ENCODE measurements at regions not wholly inside any gene's neighbourhood (a gene's known extent, or its start where the extent isn't known, plus 50 kb on each side); places are given as distances from the start of the nearest gene placed in this dataset.

- no peak for DNase-seq (ENCODE audit: extremely low read depth in 1 of 11, low read depth in 9 of 11, low spot score in 4 of 11)
Measured at GRCh38 chr18:24559526-24559925, 99.1 kb downstream of the HRH4 start.

DNA sequence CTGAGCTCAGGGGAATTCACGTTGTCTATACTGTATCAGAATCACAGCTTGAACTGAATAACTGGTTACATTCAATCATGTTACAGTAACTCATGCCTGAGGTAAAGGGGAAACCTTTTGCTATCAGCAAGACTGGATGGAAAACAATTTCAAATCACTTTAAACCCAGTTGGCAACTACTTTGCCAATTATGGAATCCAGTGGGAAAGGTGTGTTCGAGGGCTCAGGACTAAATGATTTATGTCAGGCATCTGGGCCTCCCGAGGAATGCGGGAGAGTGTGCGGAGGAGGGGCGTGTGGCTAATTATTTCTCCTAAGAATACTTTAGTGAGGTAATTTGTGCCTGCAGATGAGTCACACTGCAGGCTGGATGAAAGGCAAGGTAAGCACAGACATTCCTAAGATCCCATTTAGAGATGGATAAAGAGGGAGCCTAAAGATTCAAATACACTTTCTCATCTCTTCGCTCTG lies 100.1 kb downstream of the HRH4 start:
- peak in 6 of 11 donors; percentile 23 to 68 (median 48) for DNase-seq (ENCODE audit: extremely low read depth in 1 of 11, low read depth in 9 of 11, low spot score in 4 of 11)

GRCh38 chr18:24561369-24561965 lies 101.0 kb downstream of the HRH4 start:
- no peak for DNase-seq (ENCODE audit: extremely low read depth in 1 of 11, low read depth in 9 of 11, low spot score in 4 of 11)

DNA sequence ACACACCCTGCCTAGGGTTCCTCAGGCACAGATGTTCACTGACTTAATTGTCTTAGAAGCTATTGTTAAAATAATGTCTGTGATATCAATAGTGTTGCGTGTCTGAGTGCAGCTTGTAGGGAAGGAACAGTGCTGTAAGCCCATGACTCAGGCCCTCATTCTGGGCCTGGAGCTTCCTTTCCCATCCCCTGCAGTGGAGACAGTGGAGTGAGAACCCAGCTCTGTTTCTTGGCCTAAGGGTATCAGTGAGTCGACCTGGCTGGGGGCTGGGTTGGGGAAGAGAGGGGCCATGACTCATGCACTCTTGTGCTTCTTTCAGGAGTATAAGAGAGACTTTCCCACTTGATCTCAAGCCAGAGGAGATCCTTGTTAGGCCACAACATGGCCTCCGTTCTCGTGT lies 106.8 kb downstream of the HRH4 start:
- DNase-seq (ENCODE audit: extremely low read depth in 1 of 11, low read depth in 9 of 11, low spot score in 4 of 11): no peak

DNA sequence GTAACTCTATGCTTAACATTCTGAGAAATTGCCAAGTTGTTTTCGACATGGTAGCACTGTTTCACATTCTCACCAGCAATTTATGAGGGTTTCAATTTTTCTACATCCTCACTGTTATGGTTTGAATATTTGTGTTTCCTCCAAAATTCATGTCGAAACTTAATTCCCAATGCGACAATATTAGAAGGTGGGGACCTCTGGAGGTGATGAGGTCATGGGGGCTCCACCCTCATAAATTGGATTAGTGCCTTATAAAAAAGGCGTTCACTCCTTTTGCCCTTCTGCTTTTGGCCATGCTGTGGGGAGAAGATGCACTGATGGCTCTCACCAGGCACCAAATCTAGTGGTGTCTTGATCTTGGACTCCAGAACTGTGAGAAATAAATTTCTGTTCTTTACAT lies 110.3 kb downstream of the HRH4 start:
- DNase-seq (ENCODE audit: extremely low read depth in 1 of 11, low read depth in 9 of 11, low spot score in 4 of 11): no peak

DNA sequence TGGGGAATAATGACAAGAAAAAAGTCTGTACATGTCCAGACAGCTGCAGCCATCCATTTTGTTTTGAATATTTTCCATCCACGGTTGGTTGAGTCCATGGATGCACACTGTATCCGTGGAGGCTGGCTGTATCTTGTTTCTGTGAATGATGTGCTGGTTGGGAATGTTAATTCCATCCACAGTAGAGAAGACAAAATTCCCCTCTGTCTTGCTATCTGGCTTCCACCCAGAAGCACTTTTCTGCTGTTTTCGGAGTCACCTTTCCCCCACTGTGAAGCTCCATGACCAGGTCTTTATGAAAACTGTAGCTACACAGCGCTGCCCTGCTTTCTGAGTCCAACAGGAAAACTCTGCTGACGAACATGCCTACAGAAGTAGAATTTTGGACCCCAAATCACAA lies 122.3 kb downstream of the HRH4 start:
- DNase-seq (ENCODE audit: extremely low read depth in 1 of 11, low read depth in 9 of 11, low spot score in 4 of 11): no peak

- DNase-seq (ENCODE audit: extremely low read depth in 1 of 11, low read depth in 9 of 11, low spot score in 4 of 11): no peak
Measured at GRCh38 chr18:24584205-24584604, 123.8 kb downstream of the HRH4 start.

DNA sequence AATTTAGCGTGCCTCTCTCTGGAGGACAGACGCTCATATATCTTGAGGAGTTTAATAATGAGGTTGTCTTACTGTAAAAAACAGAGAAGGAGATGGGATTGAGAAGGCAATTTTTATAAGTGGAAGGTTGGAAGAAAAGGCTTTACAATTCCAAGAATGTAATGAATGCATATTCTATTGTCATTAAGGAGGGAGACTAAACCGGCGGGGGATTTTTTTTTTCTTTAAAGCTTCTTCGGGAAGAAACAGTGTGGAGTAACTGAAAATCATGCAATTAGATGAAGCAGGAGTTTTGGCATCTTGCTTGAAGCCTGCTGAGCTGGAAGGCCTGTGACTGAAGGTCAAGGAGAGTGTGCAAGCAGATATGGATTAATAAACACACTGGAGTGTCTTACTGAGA lies 124.4 kb downstream of the HRH4 start:
- no peak for DNase-seq (ENCODE audit: extremely low read depth in 1 of 11, low read depth in 9 of 11, low spot score in 4 of 11)

DNA sequence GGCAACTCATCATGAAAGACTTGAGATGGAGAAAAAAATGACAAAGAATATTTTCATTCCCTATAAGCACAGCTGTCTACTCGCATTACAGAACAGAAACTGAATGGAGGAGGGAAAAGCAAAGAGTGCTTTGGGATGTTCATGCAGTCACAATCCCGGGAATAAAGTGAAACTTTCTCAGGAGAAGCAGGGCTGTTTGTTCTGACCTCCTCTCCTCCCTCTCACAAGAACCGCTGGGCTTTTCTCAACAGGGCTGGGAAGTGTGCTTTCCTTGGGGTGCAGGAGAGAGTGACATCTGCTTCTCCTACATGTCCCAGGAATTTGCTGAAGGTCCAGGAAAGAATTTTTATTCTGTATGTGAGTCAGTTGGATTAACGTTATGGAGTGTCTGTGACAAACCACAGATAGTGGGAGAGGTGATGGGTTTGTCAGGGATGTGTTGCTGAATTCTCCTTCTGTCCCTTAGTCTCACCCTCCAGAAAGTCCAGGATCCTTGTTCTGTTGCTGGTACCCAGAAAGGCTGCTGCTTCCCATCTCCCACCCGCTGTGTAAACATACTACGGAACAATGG lies 125.6 kb downstream of the HRH4 start:
- no peak for DNase-seq (ENCODE audit: extremely low read depth in 1 of 11, low read depth in 9 of 11, low spot score in 4 of 11)

- no peak for DNase-seq (ENCODE audit: extremely low read depth in 1 of 11, low read depth in 9 of 11, low spot score in 4 of 11)
Measured at GRCh38 chr18:24586662-24587360, 126.4 kb downstream of the HRH4 start.

- DNase-seq (ENCODE audit: extremely low read depth in 1 of 11, low read depth in 9 of 11, low spot score in 4 of 11): no peak
Measured at GRCh38 chr18:24588440-24588839, 128.0 kb downstream of the HRH4 start.

DNA sequence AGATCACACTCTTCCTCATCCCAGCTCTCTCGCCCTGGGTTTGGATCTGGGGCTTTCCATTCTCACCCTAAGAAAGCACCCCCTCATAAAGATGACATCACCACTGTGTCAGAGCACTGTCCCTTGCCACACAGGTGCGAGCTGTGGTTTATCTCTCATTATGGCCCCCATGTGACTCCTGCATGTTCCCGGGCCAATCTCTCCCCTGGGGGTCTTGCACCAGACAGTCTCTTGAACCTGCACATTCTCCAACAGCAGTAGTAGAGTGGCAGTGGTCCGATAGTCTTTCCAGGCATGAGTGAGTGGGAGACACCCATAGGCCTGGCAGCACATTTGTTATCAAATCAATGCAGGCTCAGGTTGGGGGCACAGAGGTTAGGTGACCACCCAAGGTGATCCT lies 130.5 kb downstream of the HRH4 start:
- no peak for DNase-seq (ENCODE audit: extremely low read depth in 1 of 11, low read depth in 9 of 11, low spot score in 4 of 11)

DNA sequence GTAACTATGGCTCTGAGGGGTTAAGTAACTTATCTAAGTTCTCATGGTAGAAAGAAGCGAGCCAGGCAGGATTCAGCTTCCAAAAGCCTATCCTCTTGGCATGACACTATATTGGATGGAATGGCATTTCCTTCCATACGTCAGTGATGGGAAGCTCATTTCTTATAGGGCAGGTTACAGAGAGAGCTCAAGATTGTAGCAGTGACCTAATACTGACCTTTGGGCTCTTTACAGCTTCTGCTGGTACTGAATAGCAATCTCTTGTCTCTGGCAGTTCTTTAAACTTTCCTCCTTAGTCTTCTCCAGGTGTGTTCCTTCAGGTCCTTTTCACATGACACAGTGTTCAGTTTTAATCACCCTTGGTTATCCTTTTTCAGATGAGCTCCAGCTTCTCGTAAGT lies 133.0 kb downstream of the HRH4 start:
- DNase-seq (ENCODE audit: extremely low read depth in 1 of 11, low read depth in 9 of 11, low spot score in 4 of 11): no peak

DNA sequence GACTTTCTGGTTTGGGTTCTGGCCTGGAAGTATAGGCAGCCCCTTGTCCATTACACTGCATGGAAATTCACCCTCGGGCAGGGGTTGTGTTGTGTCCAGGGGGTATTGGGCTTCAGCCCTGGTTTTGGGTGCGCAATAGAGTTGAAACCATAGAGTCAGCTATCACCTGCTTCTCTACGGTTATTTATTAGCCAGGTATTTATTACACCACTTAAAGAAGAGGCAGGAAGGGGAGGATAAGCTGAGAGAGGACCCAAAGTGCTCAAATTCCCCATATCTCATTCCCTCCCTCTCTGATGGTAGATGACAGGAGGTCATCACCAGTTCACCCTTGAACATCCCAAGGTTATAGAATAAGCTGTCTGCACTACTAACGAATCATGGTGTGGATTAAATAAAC lies 133.4 kb downstream of the HRH4 start:
- no peak for DNase-seq (ENCODE audit: extremely low read depth in 1 of 11, low read depth in 9 of 11, low spot score in 4 of 11)

- no peak for DNase-seq (ENCODE audit: extremely low read depth in 1 of 11, low read depth in 9 of 11, low spot score in 4 of 11)
Measured at GRCh38 chr18:24595561-24596031, 135.2 kb downstream of the HRH4 start.

DNA sequence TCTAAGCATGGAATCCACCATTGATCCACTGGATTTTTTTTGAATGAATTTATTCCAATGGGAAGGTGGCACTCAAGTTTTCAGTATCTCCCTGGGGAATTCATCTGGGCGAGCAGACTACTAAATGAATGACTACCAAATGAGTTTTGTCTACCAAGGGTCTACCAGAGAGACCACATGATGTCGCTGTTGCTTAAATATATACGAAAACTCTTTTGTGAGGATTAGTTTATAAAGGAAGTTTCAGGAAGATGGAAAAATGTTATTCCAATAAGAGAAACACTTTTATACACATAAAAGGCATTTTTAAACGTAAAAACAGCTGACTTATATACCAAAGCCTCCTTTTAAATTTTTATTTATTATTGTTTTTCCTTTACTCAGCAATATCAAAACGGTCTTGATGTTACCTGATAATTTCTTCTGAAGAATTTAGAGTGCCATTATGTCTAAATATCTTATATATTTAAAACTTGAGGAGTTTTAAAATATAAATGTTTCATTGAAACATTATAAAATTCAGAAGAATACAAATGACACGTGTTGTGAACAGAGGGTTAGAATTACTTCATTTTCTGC lies 139.7 kb downstream of the HRH4 start:
- peak; percentile 38 to 81 (median 57) for DNase-seq (ENCODE audit: extremely low read depth in 1 of 11, low read depth in 9 of 11, low spot score in 4 of 11)

DNA sequence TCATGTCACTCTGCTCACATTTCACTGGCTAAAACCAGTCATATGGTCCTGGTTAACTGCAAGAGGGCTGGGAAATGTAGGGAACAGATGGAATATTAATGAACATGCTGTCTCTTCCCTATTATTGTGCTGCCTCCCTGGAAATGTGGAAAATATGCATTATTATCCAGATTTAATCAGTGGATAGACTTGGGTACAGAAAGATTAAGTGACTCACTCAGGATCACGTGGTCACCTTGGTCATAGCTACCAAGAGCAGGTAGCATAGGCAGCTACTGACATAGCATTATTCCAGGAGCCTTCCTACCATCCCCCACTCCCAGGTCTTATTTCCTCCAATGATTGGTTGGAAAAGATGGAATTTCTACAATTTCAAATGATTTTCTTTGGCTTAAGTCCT lies 141.1 kb downstream of the HRH4 start:
- DNase-seq (ENCODE audit: extremely low read depth in 1 of 11, low read depth in 9 of 11, low spot score in 4 of 11): no peak

DNA sequence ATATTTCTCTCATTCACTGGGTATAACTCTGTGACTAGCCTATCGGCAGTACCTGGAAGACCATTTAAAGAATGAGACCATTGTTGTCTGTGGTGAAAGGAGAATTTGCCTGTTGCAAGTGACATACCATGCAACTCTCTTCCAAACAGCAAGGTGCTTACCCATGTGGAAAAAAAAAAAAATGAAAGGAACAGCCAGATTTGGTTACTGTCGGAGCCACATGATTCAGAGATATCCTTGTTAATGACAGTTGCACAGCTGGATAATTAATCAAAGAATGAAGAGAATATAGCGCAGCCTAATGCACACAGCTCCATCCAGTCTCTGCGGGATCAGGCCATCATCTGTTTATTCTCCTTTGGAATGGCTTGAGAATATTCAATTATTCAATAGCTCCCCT lies 141.8 kb downstream of the HRH4 start:
- no peak for DNase-seq (ENCODE audit: extremely low read depth in 1 of 11, low read depth in 9 of 11, low spot score in 4 of 11)

DNA sequence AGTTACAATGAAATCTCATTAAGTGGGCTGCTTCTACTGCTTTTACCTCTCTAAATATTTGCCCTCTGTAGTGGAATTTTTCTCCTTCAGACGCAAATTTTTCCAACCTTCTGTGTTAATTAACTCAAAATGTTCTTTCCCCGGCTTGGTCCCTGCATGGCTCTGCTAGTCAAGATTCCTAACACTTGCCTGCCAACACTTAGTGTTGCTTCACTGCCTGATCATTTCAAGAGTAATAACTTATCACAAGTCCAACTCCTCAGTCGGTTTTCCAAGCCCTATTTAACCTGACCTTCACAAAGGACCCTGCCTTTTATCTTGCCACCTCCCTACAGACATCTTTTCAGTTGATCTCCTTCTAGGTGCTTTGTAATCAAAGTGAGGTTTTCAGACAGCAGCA lies 142.7 kb downstream of the HRH4 start:
- DNase-seq (ENCODE audit: extremely low read depth in 1 of 11, low read depth in 9 of 11, low spot score in 4 of 11): no peak

DNA sequence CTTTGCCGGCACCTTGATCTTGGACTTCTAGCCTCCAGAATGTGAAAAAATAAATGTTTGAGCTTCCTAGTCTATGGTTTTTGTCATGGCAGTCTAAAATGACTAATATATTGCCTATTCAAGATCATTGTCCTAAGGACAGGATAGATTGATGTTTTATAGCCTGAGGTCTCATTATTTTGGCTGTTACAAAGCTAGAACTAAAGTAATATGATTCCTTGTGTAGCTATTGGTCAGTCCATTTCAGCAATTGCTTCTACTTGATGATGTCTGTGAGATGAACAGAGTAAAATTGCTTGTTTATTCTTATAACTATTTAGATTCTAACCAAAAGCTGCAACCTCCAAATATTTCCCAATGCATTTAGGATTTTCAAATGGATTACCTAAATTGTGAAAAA lies 145.0 kb downstream of the HRH4 start:
- no peak for DNase-seq (ENCODE audit: extremely low read depth in 1 of 11, low read depth in 9 of 11, low spot score in 4 of 11)
